ENCODE measurements at regions not wholly inside any gene's neighbourhood (a gene's known extent, or its start where the extent isn't known, plus 50 kb on each side); places are given as distances from the start of the nearest gene placed in this dataset.

DNA sequence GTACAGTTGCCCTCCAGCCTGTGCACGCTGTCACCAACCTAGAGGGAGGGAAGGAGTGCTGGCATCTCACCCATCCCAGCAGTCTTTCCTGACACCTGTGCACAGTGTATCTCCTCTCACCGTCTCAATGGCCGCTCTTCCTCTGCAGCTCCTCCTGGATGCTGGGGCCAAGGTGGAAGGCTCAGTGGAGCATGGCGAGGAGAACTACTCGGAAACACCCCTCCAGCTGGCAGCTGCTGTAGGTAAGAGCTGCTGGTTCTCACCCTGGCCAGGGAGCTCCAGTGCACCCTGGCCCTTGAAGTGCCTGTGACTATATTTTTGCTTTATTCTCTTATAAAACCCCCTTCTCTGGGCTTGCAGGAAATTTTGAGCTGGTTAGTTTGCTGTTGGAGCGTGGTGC, 68.7 kb upstream of the PWP1 start:
- TF ChIP-seq, protein P1, sequence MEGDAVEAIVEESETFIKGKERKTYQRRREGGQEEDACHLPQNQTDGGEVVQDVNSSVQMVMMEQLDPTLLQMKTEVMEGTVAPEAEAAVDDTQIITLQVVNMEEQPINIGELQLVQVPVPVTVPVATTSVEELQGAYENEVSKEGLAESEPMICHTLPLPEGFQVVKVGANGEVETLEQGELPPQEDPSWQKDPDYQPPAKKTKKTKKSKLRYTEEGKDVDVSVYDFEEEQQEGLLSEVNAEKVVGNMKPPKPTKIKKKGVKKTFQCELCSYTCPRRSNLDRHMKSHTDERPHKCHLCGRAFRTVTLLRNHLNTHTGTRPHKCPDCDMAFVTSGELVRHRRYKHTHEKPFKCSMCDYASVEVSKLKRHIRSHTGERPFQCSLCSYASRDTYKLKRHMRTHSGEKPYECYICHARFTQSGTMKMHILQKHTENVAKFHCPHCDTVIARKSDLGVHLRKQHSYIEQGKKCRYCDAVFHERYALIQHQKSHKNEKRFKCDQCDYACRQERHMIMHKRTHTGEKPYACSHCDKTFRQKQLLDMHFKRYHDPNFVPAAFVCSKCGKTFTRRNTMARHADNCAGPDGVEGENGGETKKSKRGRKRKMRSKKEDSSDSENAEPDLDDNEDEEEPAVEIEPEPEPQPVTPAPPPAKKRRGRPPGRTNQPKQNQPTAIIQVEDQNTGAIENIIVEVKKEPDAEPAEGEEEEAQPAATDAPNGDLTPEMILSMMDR (IDR thresholded peaks at IDR 0.05; ENCODE audit: control extremely low read depth in 1 of 3, insufficient read depth in 1 of 3, low read depth in 1 of 3, low read length in 3 of 3), result no peak
- TF ChIP-seq RAD21 (IDR thresholded peaks at IDR 0.05 in 1 of 2, conservative IDR thresholded peaks at IDR 0.05 in 1 of 2; ENCODE audit: low read depth in 2 of 2, low read length in 2 of 2) (no peak), YY1 (IDR thresholded peaks at IDR 0.05; ENCODE audit: low read depth, low read length) (no peak), POLR2A (IDR thresholded peaks at IDR 0.05; ENCODE audit: control extremely low read depth in 1 of 2, low read depth in 2 of 2, low read length in 2 of 2) (no peak), CHD2 (IDR thresholded peaks at IDR 0.05; ENCODE audit: low read length) (no peak)

All from H1 (cell line).